A673 (cell line): ENCODE measurements at regions not wholly inside any gene's neighbourhood (a gene's known extent, or its start where the extent isn't known, plus 50 kb on each side); places are given as distances from the start of the nearest gene placed in this dataset.

ENCODE experiments used
- BruUV-seq: library from RNA; stranded (reverse); fragments of 400-500 nt; replicated peaks from 2 replicates; lab custom pipeline; 2021; lab: Mats Ljungman, UMichigan
- CTCF ChIA-PET: fragments of 300-600 bp; sonication (Branson Sonifier 250); formaldehyde crosslinking; loops from one replicate; lab custom pipeline; 2022; ENCODE audit warnings: antibody characterized with exemption; lab: Charles Lee
- POLR2A ChIA-PET: fragments of 300-600 bp; sonication (Branson Sonifier 250); formaldehyde crosslinking; loops from one replicate; lab custom pipeline; 2022; ENCODE audit warnings: antibody characterized with exemption; ENCODE audit not compliant: low non-redundant PET; lab: Charles Lee
- DNase-seq: peaks from one replicate; pipeline ENCODE4 v3.0.0-alpha.2; 2015; ENCODE audit warnings: low spot score
- H3K27ac ChIP-seq: fragments of 200-600 bp; sonication (generic); 2 replicates; pipeline ENCODE4 v1.5.1; 2016; ENCODE audit warnings: mixed run types, low read depth, mild to moderate bottlenecking, mixed read lengths, antibody characterized with exemption, low read length; ENCODE audit not compliant: poor library complexity, severe bottlenecking
- H3K27me3 ChIP-seq: fragments of 200-600 bp; sonication (generic); replicated peaks from 2 replicates; pipeline ENCODE4 v1.6.1; 2017; ENCODE audit warnings: mixed run types, low read depth, mild to moderate bottlenecking, mixed read lengths, antibody characterized with exemption, low read length; ENCODE audit not compliant: insufficient read depth, poor library complexity
- H3K36me3 ChIP-seq: fragments of 200-600 bp; sonication (generic); 2 replicates; pipeline ENCODE4 v1.6.1; 2016; ENCODE audit warnings: mixed run types, mild to moderate bottlenecking, mixed read lengths, antibody characterized with exemption, low read length; ENCODE audit not compliant: insufficient read depth, poor library complexity, severe bottlenecking
- H3K4me1 ChIP-seq: fragments of 200-600 bp; sonication (generic); 2 replicates; pipeline ENCODE4 v1.6.1; 2017; ENCODE audit warnings: mixed run types, mild to moderate bottlenecking, mixed read lengths, antibody characterized with exemption, low read length; ENCODE audit not compliant: insufficient read depth, poor library complexity, severe bottlenecking
- H3K4me3 ChIP-seq: fragments of 200-600 bp; sonication (generic); 2 replicates; pipeline ENCODE4 v1.5.1; 2016; ENCODE audit warnings: low read depth, mixed run types, mild to moderate bottlenecking, mixed read lengths, low read length; ENCODE audit not compliant: poor library complexity, severe bottlenecking
- H3K9me3 ChIP-seq: fragments of 200-600 bp; sonication (generic); 2 replicates; pipeline ENCODE4 v1.6.1; 2016; ENCODE audit warnings: mixed run types, low read depth, mild to moderate bottlenecking, mixed read lengths, antibody characterized with exemption, low read length; ENCODE audit not compliant: poor library complexity, severe bottlenecking
- EZH2 ChIP-seq: fragments of 200-600 bp; sonication (generic); IDR thresholded peaks from 2 replicates; pipeline ENCODE4 v1.6.1; 2017; ENCODE audit warnings: borderline replicate concordance, low read depth, mild to moderate bottlenecking, mixed read lengths, antibody characterized with exemption, low read length; ENCODE audit not compliant: poor library complexity, severe bottlenecking
- intact Hi-C: fragments of 100-400 bp; cut with micrococcal nuclease; formaldehyde crosslinking; loops from one replicate; pipeline ENCODE4 v1.10.0; 2022; ENCODE audit not compliant: unreplicated experiment
- TF ChIP-seq, protein P1 (sequence below): fragments of 300-800, 200-600 bp; sonication (generic); conservative IDR thresholded peaks from 2 replicates; pipeline ENCODE4 v1.5.1; 2017; ENCODE audit warnings: low read depth, mild to moderate bottlenecking, antibody characterized with exemption, low read length, moderate library complexity, mixed read lengths

DNA sequence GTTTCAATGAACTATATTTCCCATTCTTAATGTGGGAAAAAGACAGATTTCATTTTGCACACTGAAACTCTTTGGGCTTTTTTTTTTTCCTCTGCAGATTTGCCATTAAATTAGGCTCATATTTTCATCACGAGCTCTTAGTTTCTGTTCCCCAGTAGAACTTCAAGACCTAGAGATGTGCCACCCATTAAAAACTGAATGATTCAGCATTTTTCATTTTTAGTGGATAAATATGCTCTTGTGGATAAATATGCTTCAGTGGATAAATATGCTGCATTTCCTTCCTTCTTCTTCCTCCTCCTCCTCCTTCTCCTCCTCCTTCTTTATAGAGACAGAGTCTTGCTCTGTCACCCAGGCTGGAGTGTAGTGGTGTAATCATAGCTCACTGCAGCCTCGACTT is 322.4 kb upstream of the PRKX start:
- CTCF ChIA-PET = no interaction called here
- POLR2A ChIA-PET = no interaction called here
- no TSS peak for BruUV-seq
- no peaks in the 10 kb centered on the region for H3K36me3 ChIP-seq
- H3K4me3 ChIP-seq = no peak overlapping the region
- no peaks in the 10 kb centered on the region for H3K27me3 ChIP-seq
- TF ChIP-seq EZH2 = no peak
- TF ChIP-seq, protein P1, sequence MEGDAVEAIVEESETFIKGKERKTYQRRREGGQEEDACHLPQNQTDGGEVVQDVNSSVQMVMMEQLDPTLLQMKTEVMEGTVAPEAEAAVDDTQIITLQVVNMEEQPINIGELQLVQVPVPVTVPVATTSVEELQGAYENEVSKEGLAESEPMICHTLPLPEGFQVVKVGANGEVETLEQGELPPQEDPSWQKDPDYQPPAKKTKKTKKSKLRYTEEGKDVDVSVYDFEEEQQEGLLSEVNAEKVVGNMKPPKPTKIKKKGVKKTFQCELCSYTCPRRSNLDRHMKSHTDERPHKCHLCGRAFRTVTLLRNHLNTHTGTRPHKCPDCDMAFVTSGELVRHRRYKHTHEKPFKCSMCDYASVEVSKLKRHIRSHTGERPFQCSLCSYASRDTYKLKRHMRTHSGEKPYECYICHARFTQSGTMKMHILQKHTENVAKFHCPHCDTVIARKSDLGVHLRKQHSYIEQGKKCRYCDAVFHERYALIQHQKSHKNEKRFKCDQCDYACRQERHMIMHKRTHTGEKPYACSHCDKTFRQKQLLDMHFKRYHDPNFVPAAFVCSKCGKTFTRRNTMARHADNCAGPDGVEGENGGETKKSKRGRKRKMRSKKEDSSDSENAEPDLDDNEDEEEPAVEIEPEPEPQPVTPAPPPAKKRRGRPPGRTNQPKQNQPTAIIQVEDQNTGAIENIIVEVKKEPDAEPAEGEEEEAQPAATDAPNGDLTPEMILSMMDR = no peak
- no peaks in the 10 kb centered on the region for H3K4me1 ChIP-seq
- H3K9me3 ChIP-seq = no peaks in the 10 kb centered on the region
- H3K27ac ChIP-seq = no peak overlapping the region
- no peak for DNase-seq
- intact Hi-C loops = no loop called here

DNA sequence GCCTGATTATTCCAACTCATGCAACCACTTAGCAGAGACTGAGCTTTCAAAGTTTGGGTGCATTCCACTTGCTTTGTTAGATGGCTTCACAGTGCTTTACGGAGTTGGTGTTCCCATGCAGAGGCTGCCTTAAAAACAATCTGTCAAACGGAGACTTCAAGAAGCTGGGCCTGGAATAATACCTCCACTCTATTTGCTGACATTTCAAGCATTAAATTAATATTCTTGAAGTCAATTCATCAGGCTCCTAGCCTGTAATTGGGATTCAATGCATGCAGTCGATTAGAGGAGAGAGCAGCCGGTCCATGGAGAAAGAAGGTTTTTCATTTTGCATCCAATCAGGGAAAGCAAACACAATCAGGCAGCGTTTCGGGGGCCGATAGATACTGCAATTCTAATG is 314.7 kb upstream of the PRKX start:
- no peaks in the 10 kb centered on the region for H3K9me3 ChIP-seq
- no peak for TF ChIP-seq EZH2
- POLR2A ChIA-PET = no interaction called here
- no TSS peak for BruUV-seq
- no peaks in the 10 kb centered on the region for H3K4me1 ChIP-seq
- no peak overlapping the region for H3K4me3 ChIP-seq
- CTCF ChIA-PET = no interaction called here
- no peak for DNase-seq
- intact Hi-C loops = no loop called here
- H3K36me3 ChIP-seq = no peaks in the 10 kb centered on the region
- H3K27ac ChIP-seq = no peak overlapping the region
- H3K27me3 ChIP-seq = no peaks in the 10 kb centered on the region

DNA sequence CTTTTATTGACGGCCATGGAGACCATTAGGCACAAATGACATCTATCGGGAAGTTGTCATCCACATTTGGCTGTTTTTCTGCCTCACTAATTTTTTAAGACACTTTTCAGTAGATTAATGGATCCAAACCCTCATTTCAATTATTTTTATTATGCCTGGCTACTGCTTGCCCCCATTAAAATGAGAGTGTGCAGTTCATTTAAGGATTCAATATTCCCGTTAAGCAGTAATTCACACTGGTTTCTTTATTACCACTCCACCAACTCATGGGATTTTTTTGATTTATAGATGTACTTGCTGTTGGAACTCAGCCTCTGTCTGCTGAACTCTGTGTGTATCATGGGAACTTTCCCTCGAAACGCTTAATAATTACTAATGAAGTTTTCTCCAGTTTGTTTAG is 291.8 kb upstream of the PRKX start:
- Histone ChIP-seq H3K4me3 (no peak overlapping the region), H3K4me1 (no peaks in the 10 kb centered on the region), H3K36me3 (no peaks in the 10 kb centered on the region), H3K27me3 (no peaks in the 10 kb centered on the region), H3K9me3 (no peaks in the 10 kb centered on the region), H3K27ac (no peak overlapping the region)
- no TSS peak for BruUV-seq
- no peak for TF ChIP-seq EZH2
- TF ChIP-seq, protein P1 = no peak
- no peak for DNase-seq
- intact Hi-C loops = no loop called here
- ChIA-PET POLR2A (no interaction called here), CTCF (no interaction called here)

DNA sequence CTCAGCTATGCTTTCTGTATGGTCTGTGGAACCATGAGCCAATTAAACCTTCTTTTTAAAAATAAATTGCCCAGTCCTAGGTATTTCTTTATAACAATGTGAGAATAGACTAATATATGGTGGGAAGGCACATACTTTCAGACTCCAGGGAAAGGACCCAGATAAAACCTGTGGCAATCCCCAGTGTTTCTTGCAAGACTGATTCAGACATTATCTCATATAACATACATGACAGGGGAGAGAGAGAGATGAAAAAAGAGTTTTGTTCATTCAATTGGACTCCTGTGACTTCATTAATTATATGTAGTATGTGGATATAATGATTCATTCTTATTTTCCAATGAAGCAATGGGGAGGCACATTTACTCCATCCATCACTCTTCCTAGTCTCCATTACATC is 291.4 kb upstream of the PRKX start:
- H3K4me3 ChIP-seq = no peak overlapping the region
- intact Hi-C loops = no loop called here
- POLR2A ChIA-PET = no interaction called here
- no TSS peak for BruUV-seq
- CTCF ChIA-PET = no interaction called here
- no peak for TF ChIP-seq EZH2
- TF ChIP-seq, protein P1 = no peak
- H3K27me3 ChIP-seq = no peaks in the 10 kb centered on the region
- no peaks in the 10 kb centered on the region for H3K36me3 ChIP-seq
- no peaks in the 10 kb centered on the region for H3K4me1 ChIP-seq
- DNase-seq = no peak
- H3K27ac ChIP-seq = no peak overlapping the region
- H3K9me3 ChIP-seq = no peaks in the 10 kb centered on the region
